GM12873 (cell line): ENCODE measurements at regions not wholly inside any gene's neighbourhood (a gene's known extent, or its start where the extent isn't known, plus 50 kb on each side); places are given as distances from the start of the nearest gene placed in this dataset.

Experiments
- CTCF ChIP-seq: IDR thresholded peaks from 2 replicates; pipeline ENCODE4 v1.5.1; 2012; ENCODE audit warnings: low read depth, mild to moderate bottlenecking, moderate library complexity, low read length, control low read depth; ENCODE audit not compliant: insufficient read depth; ENCODE audit errors: missing control alignments

DNA sequence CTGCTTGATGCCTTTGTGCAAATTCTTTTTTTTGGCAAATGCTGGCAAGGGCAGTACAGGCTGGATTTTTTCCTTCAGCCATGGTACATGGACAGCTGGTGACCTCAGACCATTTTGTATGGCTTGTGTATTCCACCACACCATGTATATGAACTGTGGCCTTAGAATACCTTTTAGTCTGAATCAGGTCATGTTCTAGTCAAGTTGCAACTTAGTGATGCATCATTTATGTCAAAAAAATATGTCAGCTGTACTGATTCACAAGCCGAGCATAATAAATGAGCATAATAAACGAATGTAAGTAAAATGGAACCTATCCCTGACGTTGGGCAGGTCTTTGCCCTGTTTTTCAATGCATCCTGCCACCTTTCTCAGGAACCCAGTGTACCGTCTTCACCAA lies 219.7 kb upstream of the RUNX1 start:
- no peak for TF ChIP-seq CTCF

DNA sequence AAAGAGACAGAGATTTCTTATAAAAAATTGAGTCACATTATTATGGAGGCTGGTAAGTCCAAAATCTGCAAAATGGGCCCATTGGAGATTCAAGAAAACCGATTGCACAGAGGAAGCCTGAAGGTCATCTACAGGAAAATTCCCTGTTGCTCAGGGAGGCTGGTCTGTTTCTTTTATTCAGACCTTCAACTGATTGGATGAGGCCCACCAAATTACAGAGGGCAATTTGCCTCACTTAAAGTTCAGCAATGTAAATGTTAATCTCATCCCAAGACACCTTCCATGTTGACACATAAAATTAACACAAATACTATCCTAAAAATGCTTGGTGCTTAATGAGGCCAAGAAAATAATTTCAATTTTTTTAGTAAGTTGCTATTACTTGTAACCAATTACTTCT lies 219.2 kb upstream of the RUNX1 start:
- TF ChIP-seq CTCF: no peak

DNA sequence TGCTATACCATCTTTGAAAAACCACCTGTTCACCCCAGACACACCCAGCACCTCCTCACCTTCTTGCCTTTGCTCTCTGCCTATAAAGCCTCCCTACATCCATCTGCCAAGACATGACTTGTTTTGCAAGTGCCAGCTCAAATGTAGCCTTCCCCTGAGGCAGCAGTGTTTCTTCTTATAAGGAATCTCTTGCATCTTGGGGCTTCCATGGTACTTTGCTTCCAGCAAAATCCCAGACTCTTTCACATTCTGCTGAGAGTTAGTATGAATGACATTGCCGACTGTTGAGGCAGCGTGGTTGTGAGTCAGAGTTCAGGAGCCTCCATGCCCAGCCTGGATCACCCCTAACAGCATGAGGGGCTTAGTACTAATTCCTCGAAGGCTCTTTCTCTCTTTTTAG lies 217.4 kb upstream of the RUNX1 start:
- TF ChIP-seq CTCF: no peak

- no peak for TF ChIP-seq CTCF
Measured at GRCh38 chr21:35265170-35265877, 216.2 kb upstream of the RUNX1 start.

DNA sequence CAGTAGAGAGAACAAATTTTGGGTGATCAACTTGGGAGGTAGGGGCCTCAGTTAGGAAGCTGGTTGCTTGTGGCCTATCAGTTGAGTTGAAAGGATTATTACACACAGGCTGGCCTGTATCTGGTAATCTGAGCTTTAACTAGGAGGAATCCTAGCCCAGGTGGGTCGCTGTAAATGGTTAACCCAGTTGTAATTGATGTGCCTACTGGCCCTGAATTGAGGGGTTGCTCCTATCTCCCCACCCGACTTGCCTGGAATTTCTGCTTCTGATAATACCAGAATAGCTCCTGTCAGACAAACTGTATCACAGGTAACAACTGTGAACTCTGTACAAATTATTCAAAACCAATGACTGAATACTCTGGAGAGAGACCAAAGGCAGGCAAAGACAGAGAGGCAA lies 210.4 kb upstream of the RUNX1 start:
- TF ChIP-seq CTCF: no peak

DNA sequence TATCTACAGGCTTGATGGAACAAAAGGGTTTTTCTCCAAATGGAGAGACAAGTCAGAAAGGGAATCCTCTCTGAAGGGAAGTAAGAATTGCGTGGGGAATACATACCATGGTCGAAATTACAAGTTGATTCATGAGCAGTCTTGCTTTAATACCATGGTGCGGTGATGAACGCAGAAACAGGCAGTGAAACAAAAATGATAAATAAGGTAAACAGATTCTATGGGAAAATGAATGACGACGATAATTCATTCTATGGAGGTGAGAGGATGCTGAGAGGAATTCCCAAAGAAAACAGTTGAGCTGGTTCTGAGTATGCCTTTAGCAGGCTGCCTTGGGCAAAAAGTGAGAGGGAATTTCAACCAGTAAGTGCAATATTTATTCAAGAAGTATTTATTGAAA lies 209.4 kb upstream of the RUNX1 start:
- no peak for TF ChIP-seq CTCF

DNA sequence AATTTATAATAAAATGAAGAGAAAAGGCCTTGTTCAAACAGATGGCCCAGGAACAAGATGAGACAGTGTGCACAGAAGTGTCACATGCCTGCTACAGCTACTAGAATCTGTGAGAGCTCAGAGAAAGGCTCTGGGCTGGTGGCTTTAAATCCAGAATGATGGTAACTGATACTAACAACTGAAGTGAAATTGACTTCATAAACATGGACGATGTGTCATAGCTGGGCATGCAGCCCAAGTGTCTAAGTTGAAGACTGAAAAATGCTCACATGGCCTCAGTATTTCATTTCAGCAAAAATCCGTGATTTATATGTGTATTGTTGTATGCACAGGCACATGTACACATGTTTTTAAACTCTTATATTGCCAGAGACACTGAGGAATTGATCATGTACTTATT lies 208.3 kb upstream of the RUNX1 start:
- no peak for TF ChIP-seq CTCF
